Hepatocyte (in vitro differentiated cells): ENCODE measurements at regions not wholly inside any gene's neighbourhood (a gene's known extent, or its start where the extent isn't known, plus 50 kb on each side); places are given as distances from the start of the nearest gene placed in this dataset.

Experiments used
- EZH2 ChIP-seq: fragments of 200-600 bp; sonication (generic); IDR thresholded peaks from 2 replicates; pipeline ENCODE4 v1.6.1; 2016; ENCODE audit warnings: antibody characterized with exemption, mild to moderate bottlenecking, borderline replicate concordance
- EZH2phosphoT487 ChIP-seq: fragments of 200-600 bp; sonication (generic); IDR thresholded peaks from one replicate; pipeline ENCODE4 v1.6.1; 2018; ENCODE audit warnings: antibody characterized with exemption, mild to moderate bottlenecking, low read depth, moderate library complexity; ENCODE audit not compliant: unreplicated experiment, severe bottlenecking
- TF ChIP-seq, protein P1 (sequence below): fragments of 200-600 bp; sonication (generic); IDR thresholded peaks from 2 replicates; pipeline ENCODE4 v1.5.1; 2016; ENCODE audit warnings: antibody characterized with exemption, mild to moderate bottlenecking; ENCODE audit not compliant: poor library complexity

DNA sequence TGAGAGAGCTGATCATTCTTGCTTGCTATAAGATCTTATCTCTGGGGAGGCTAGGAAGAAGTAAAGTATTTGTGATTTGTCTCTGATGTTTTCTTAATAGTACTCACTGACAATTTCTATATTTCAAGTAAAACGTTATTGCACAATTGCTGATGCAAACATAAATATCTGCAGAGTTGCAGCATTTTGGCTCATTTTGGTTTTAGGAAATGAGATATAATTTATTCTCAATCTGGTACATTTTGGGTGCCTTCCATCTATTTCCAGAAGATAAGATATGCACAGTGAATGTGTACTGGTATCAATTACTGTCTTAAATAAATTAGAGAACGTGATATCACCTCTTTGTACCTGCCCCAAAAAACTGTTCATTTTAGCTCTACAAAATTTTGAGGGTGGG lies 1431.5 kb downstream of the BRINP3 start:
- TF ChIP-seq, protein P1, sequence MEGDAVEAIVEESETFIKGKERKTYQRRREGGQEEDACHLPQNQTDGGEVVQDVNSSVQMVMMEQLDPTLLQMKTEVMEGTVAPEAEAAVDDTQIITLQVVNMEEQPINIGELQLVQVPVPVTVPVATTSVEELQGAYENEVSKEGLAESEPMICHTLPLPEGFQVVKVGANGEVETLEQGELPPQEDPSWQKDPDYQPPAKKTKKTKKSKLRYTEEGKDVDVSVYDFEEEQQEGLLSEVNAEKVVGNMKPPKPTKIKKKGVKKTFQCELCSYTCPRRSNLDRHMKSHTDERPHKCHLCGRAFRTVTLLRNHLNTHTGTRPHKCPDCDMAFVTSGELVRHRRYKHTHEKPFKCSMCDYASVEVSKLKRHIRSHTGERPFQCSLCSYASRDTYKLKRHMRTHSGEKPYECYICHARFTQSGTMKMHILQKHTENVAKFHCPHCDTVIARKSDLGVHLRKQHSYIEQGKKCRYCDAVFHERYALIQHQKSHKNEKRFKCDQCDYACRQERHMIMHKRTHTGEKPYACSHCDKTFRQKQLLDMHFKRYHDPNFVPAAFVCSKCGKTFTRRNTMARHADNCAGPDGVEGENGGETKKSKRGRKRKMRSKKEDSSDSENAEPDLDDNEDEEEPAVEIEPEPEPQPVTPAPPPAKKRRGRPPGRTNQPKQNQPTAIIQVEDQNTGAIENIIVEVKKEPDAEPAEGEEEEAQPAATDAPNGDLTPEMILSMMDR = no peak
- TF ChIP-seq EZH2 = no peak
- TF ChIP-seq EZH2phosphoT487 = no peak
